Esophagus squamous epithelium (tissue), 4 donors: ENCODE measurements at regions not wholly inside any gene's neighbourhood (a gene's known extent, or its start where the extent isn't known, plus 50 kb on each side); places are given as distances from the start of the nearest gene placed in this dataset.
"Not testable (repeated sequence)": the region's sequence is repeated elsewhere in the genome, so short reads cannot be mapped to it uniquely, and the experiment has no call there.

Source experiments
- CTCF ChIP-seq, 6 experiments: fragments of 450-650 bp in 4 of 6; fragments of 200-600 bp in 2 of 6; sonication (generic) in 2 of 6; IDR thresholded peaks; one replicate each; pipeline ENCODE4 v1.5.1; 2016 to 2019; ENCODE audit warnings: antibody characterized with exemption in 6 of 6, mild to moderate bottlenecking in 4 of 6, moderate library complexity in 4 of 6
- POLR2A ChIP-seq, 4 donors: fragments of 450-650 bp; IDR thresholded peaks; one replicate each; pipeline ENCODE4 v1.6.1; 2017; ENCODE audit warnings: antibody characterized with exemption in 4 of 4, mild to moderate bottlenecking in 4 of 4, moderate library complexity in 3 of 4

GRCh38 chr3:125886006-125886405 lies 83.0 kb upstream of the ROPN1B start:
- not testable (repeated sequence) for TF ChIP-seq POLR2A, CTCF (IDR thresholded peaks at IDR 0.05)
